ENCODE measurements at regions not wholly inside any gene's neighbourhood (a gene's known extent, or its start where the extent isn't known, plus 50 kb on each side); places are given as distances from the start of the nearest gene placed in this dataset.
"Not testable (repeated sequence)": the region's sequence is repeated elsewhere in the genome, so short reads cannot be mapped to it uniquely, and the experiment has no call there.

- DNase-seq, result no peak
Measured at GRCh38 chr1:148264374-148265276, 112.5 kb upstream of the NBPF11 start.

- DNase-seq, result no peak
Measured at GRCh38 chr1:148263906-148264255, 111.8 kb upstream of the NBPF11 start.

- peak; percentile 27 for DNase-seq
Measured at GRCh38 chr1:148263128-148263905, 111.2 kb upstream of the NBPF11 start.

GRCh38 chr1:148261684-148262083, 109.6 kb upstream of the NBPF11 start:
- not testable (repeated sequence) for DNase-seq

GRCh38 chr1:148257886-148258285, 105.8 kb upstream of the NBPF11 start:
- not testable (repeated sequence) for DNase-seq

- not testable (repeated sequence) for DNase-seq
Measured at GRCh38 chr1:148254611-148255429, 102.7 kb upstream of the NBPF11 start.

- DNase-seq, result not testable (repeated sequence)
Measured at GRCh38 chr1:148253808-148254207, 101.7 kb upstream of the NBPF11 start.

GRCh38 chr1:148248798-148249197, 96.7 kb upstream of the NBPF11 start:
- DNase-seq, result not testable (repeated sequence)

GRCh38 chr1:148246258-148246861, 94.3 kb upstream of the NBPF11 start:
- DNase-seq, result not testable (repeated sequence)

- DNase-seq, result not testable (repeated sequence)
Measured at GRCh38 chr1:148245843-148246242, 93.8 kb upstream of the NBPF11 start.

GRCh38 chr1:148245443-148245842, 93.4 kb upstream of the NBPF11 start:
- not testable (repeated sequence) for DNase-seq

- not testable (repeated sequence) for DNase-seq
Measured at GRCh38 chr1:148233250-148233649, 81.2 kb upstream of the NBPF11 start.

- DNase-seq, result not testable (repeated sequence)
Measured at GRCh38 chr1:148228846-148229245, 76.8 kb upstream of the NBPF11 start.

GRCh38 chr1:148222399-148223159, 70.5 kb upstream of the NBPF11 start:
- not testable (repeated sequence) for DNase-seq

- DNase-seq, result not testable (repeated sequence)
Measured at GRCh38 chr1:148221593-148221992, 69.5 kb upstream of the NBPF11 start.

GRCh38 chr1:148219229-148219628, 67.1 kb upstream of the NBPF11 start:
- DNase-seq, result not testable (repeated sequence)

- DNase-seq, result not testable (repeated sequence)
Measured at GRCh38 chr1:148211191-148211590, 59.1 kb upstream of the NBPF11 start.

- not testable (repeated sequence) for DNase-seq
Measured at GRCh38 chr1:148210624-148211023, 58.5 kb upstream of the NBPF11 start.

- not testable (repeated sequence) for DNase-seq
Measured at GRCh38 chr1:148210166-148210565, 58.1 kb upstream of the NBPF11 start.

- not testable (repeated sequence) for DNase-seq
Measured at GRCh38 chr1:148202013-148202412, 49.9 kb upstream of the NBPF11 start.
